ENCODE measurements at regions not wholly inside any gene's neighbourhood (a gene's known extent, or its start where the extent isn't known, plus 50 kb on each side); places are given as distances from the start of the nearest gene placed in this dataset.

- DNase-seq (ENCODE audit: low spot score), result no peak
Measured at GRCh38 chr11:134554106-134554505, 142.1 kb upstream of the B3GAT1 start.

- DNase-seq (ENCODE audit: low spot score), result no peak
Measured at GRCh38 chr11:134552749-134553148, 140.7 kb upstream of the B3GAT1 start.

- no peak for DNase-seq (ENCODE audit: low spot score)
Measured at GRCh38 chr11:134545521-134545920, 133.5 kb upstream of the B3GAT1 start.

GRCh38 chr11:134544095-134544815 lies 132.2 kb upstream of the B3GAT1 start:
- DNase-seq (ENCODE audit: low spot score), result no peak

- DNase-seq (ENCODE audit: low spot score), result no peak
Measured at GRCh38 chr11:134543645-134544044, 131.6 kb upstream of the B3GAT1 start.

- no peak for DNase-seq (ENCODE audit: low spot score)
Measured at GRCh38 chr11:134543241-134543640, 131.2 kb upstream of the B3GAT1 start.

GRCh38 chr11:134542401-134543165 lies 130.5 kb upstream of the B3GAT1 start:
- no peak for DNase-seq (ENCODE audit: low spot score)

GRCh38 chr11:134541951-134542350 lies 129.9 kb upstream of the B3GAT1 start:
- DNase-seq (ENCODE audit: low spot score), result no peak

GRCh38 chr11:134541355-134541754 lies 129.3 kb upstream of the B3GAT1 start:
- DNase-seq (ENCODE audit: low spot score), result no peak

- no peak for DNase-seq (ENCODE audit: low spot score)
Measured at GRCh38 chr11:134539285-134539684, 127.2 kb upstream of the B3GAT1 start.

GRCh38 chr11:134538742-134539141 lies 126.7 kb upstream of the B3GAT1 start:
- DNase-seq (ENCODE audit: low spot score), result no peak

GRCh38 chr11:134537941-134538340 lies 125.9 kb upstream of the B3GAT1 start:
- DNase-seq (ENCODE audit: low spot score), result no peak

GRCh38 chr11:134537296-134537695 lies 125.3 kb upstream of the B3GAT1 start:
- no peak for DNase-seq (ENCODE audit: low spot score)

- no peak for DNase-seq (ENCODE audit: low spot score)
Measured at GRCh38 chr11:134536677-134537076, 124.6 kb upstream of the B3GAT1 start.

GRCh38 chr11:134536219-134536618 lies 124.2 kb upstream of the B3GAT1 start:
- no peak for DNase-seq (ENCODE audit: low spot score)

GRCh38 chr11:134535029-134536025 lies 123.3 kb upstream of the B3GAT1 start:
- DNase-seq (ENCODE audit: low spot score), result no peak

- DNase-seq (ENCODE audit: low spot score), result no peak
Measured at GRCh38 chr11:134533511-134533910, 121.5 kb upstream of the B3GAT1 start.

GRCh38 chr11:134532921-134533421 lies 120.9 kb upstream of the B3GAT1 start:
- no peak for DNase-seq (ENCODE audit: low spot score)

- no peak for DNase-seq (ENCODE audit: low spot score)
Measured at GRCh38 chr11:134532131-134532920, 120.3 kb upstream of the B3GAT1 start.

- DNase-seq (ENCODE audit: low spot score), result no peak
Measured at GRCh38 chr11:134531327-134532130, 119.5 kb upstream of the B3GAT1 start.

Measured in iPS-NIHi11 (cell line).